ENCODE measurements at regions not wholly inside any gene's neighbourhood (a gene's known extent, or its start where the extent isn't known, plus 50 kb on each side); places are given as distances from the start of the nearest gene placed in this dataset.
"Not testable (repeated sequence)": the region's sequence is repeated elsewhere in the genome, so short reads cannot be mapped to it uniquely, and the experiment has no call there.

GRCh38 chr19:28396287-28396831 lies 816.6 kb downstream of the UQCRFS1 start:
- no peak for DNase-seq

GRCh38 chr19:28394725-28395124 lies 818.2 kb downstream of the UQCRFS1 start:
- DNase-seq = no peak

- DNase-seq = no peak
These were observed 819.2 kb downstream of the UQCRFS1 start for GRCh38 chr19:28393574-28394336.

- DNase-seq = no peak
These were observed 824.0 kb downstream of the UQCRFS1 start for GRCh38 chr19:28388988-28389387.

GRCh38 chr19:28387507-28387906 lies 825.4 kb downstream of the UQCRFS1 start:
- DNase-seq = no peak

- no peak for DNase-seq
These were observed 826.5 kb downstream of the UQCRFS1 start for GRCh38 chr19:28386470-28386869.

GRCh38 chr19:28386066-28386465 lies 826.9 kb downstream of the UQCRFS1 start:
- DNase-seq = no peak

GRCh38 chr19:28377077-28377476 lies 835.9 kb downstream of the UQCRFS1 start:
- DNase-seq = no peak

- no peak for DNase-seq
These were observed 838.0 kb downstream of the UQCRFS1 start for GRCh38 chr19:28374971-28375370.

- no peak for DNase-seq
These were observed 840.2 kb downstream of the UQCRFS1 start for GRCh38 chr19:28372576-28373247.

GRCh38 chr19:28367146-28367545 lies 845.8 kb downstream of the UQCRFS1 start:
- no peak for DNase-seq

- no peak for DNase-seq
These were observed 849.7 kb downstream of the UQCRFS1 start for GRCh38 chr19:28363254-28363653.

- DNase-seq = no peak
These were observed 853.2 kb downstream of the UQCRFS1 start for GRCh38 chr19:28359431-28360414.

GRCh38 chr19:28358633-28359032 lies 854.3 kb downstream of the UQCRFS1 start:
- DNase-seq = no peak

GRCh38 chr19:28351761-28352160 lies 861.2 kb downstream of the UQCRFS1 start:
- DNase-seq = no peak

- DNase-seq = not testable (repeated sequence)
These were observed 861.6 kb downstream of the UQCRFS1 start for GRCh38 chr19:28351321-28351720.

- DNase-seq = no peak
These were observed 862.3 kb downstream of the UQCRFS1 start for GRCh38 chr19:28350673-28351072.

GRCh38 chr19:28350037-28350436 lies 862.9 kb downstream of the UQCRFS1 start:
- no peak for DNase-seq

- no peak for DNase-seq
These were observed 863.3 kb downstream of the UQCRFS1 start for GRCh38 chr19:28349604-28350003.

GRCh38 chr19:28345811-28346210 lies 867.1 kb downstream of the UQCRFS1 start:
- DNase-seq = no peak

GRCh38 chr19:28341810-28342350 lies 871.1 kb downstream of the UQCRFS1 start:
- DNase-seq = no peak

GRCh38 chr19:28334419-28334818 lies 878.5 kb downstream of the UQCRFS1 start:
- no peak for DNase-seq

GRCh38 chr19:28333909-28334308 lies 879.0 kb downstream of the UQCRFS1 start:
- no peak for DNase-seq

All from activated effector memory CD4-positive, alpha-beta T cell treated with anti-CD3 and anti-CD28 coated beads, Interleukin-2, amount 50 U/mL, for 16 hours (primary cell).